Glutamatergic neuron (in vitro differentiated cells): ENCODE measurements at regions not wholly inside any gene's neighbourhood (a gene's known extent, or its start where the extent isn't known, plus 50 kb on each side); places are given as distances from the start of the nearest gene placed in this dataset.

Experiments
- DNase-seq: peaks from one replicate; pipeline ENCODE4 v3.0.0; 2022
- H3K27ac Mint-ChIP-seq: one replicate; pipeline ENCODE4 v1.8.0; 2020; ENCODE audit warnings: mild to moderate bottlenecking, mixed read lengths, inconsistent platforms; ENCODE audit not compliant: unreplicated experiment
- H3K27me3 Mint-ChIP-seq: one replicate; pipeline ENCODE4 v1.8.0; 2020; ENCODE audit warnings: mild to moderate bottlenecking, moderate library complexity, mixed read lengths, inconsistent platforms; ENCODE audit not compliant: unreplicated experiment
- H3K36me3 Mint-ChIP-seq: one replicate; pipeline ENCODE4 v1.8.0; 2020; ENCODE audit warnings: mild to moderate bottlenecking, mixed read lengths, inconsistent platforms; ENCODE audit not compliant: unreplicated experiment
- H3K4me1 Mint-ChIP-seq: one replicate; pipeline ENCODE4 v1.8.0; 2020; ENCODE audit warnings: mild to moderate bottlenecking, low read depth, mixed read lengths, inconsistent platforms; ENCODE audit not compliant: unreplicated experiment
- H3K4me3 Mint-ChIP-seq: one replicate; pipeline ENCODE4 v1.8.0; 2020; ENCODE audit warnings: mild to moderate bottlenecking, mixed read lengths, inconsistent platforms; ENCODE audit not compliant: unreplicated experiment
- H3K9me3 Mint-ChIP-seq: one replicate; pipeline ENCODE4 v1.8.0; 2020; ENCODE audit warnings: mild to moderate bottlenecking, moderate library complexity, mixed read lengths, inconsistent platforms; ENCODE audit not compliant: unreplicated experiment
- TF ChIP-seq, protein P1 (sequence below): fragments of 200-600 bp; sonication (generic); IDR thresholded peaks from one replicate; pipeline ENCODE4 v1.5.0; 2021; ENCODE audit not compliant: partially characterized antibody, unreplicated experiment

DNA sequence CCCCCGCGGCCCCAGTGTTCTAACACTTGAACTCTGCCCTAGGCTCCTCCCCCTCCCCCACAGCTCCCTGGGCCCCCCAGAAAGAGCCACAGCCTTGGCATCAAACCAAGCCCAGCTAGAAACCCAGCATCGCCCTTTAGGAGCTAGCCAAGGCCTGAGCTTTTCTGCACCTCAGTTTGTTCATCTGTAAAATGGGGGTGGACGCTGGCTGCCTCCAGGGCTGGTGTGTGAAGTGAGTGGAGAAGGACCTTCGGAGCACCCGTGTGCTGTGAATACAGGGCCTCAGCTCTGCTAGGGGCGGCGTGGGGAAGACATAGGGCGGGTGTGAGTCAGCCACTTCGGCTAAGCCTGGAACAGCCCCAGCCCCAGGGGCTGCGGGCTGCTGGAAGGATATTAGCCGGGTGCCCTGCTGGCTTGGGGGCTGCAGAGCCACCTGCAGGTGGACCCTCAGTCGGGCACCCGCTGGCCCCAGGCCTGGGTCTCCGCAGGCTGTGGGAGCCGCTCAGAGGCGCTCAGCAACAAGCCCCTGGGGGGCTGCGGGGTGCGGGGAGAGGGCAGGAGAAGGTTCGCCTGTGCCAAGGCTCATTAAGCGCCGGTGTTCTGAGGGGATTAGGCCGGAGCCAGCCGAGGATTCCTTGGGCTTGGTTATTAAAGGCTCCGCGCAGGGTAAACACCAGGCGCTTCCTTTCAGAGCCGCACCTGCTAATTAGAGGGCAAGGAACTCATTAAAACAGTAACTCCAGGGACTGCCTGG, 217.0 kb upstream of the CIBAR2 start:
- Mint-ChIP-seq H3K4me3 (no peak overlapping the region), H3K4me1 (peaks cover 24% of the 10 kb centered on the region), H3K27ac (peak overlapping the region; percentile 15), H3K27me3 (peaks cover 5% of the 10 kb centered on the region), H3K36me3 (no peaks in the 10 kb centered on the region), H3K9me3 (peaks cover 12% of the 10 kb centered on the region)
- TF ChIP-seq, protein P1, sequence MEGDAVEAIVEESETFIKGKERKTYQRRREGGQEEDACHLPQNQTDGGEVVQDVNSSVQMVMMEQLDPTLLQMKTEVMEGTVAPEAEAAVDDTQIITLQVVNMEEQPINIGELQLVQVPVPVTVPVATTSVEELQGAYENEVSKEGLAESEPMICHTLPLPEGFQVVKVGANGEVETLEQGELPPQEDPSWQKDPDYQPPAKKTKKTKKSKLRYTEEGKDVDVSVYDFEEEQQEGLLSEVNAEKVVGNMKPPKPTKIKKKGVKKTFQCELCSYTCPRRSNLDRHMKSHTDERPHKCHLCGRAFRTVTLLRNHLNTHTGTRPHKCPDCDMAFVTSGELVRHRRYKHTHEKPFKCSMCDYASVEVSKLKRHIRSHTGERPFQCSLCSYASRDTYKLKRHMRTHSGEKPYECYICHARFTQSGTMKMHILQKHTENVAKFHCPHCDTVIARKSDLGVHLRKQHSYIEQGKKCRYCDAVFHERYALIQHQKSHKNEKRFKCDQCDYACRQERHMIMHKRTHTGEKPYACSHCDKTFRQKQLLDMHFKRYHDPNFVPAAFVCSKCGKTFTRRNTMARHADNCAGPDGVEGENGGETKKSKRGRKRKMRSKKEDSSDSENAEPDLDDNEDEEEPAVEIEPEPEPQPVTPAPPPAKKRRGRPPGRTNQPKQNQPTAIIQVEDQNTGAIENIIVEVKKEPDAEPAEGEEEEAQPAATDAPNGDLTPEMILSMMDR = no peak
- no peak for DNase-seq

DNA sequence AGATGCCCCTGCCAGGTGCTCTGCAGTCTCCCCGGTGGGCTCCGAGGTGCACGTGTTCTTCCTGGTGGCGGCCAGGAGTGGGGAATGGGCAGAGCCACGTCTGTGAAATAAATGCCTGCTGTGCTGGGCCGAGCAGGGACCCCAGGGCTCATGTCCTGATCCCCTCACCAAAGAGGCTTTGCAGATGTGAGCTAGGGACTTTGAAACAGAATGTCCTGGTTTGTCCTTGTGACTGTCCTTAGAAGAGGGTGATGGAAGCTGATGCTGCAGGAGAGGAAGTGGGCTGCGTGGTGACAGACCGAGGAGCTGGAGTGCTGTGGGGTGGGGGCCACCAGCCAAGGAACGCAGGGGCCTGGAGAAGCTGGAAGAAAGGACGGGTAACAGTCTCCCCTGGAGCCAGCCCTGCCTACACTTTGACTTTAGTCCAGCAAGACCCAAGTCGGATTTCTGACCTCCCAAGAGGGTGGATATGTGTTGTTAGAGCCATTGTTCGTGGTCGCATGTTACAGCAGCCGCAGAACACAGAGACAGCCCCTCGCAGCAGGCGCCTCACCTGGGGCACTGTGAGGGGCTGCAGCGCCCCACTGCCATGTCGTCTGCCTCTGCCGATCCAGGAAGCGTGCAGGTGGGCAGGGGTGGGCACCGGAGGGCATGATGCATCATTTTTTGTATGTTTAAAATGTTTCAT, 217.9 kb upstream of the CIBAR2 start:
- TF ChIP-seq, protein P1 = no peak
- Mint-ChIP-seq H3K36me3 (no peaks in the 10 kb centered on the region), H3K9me3 (peaks cover 9% of the 10 kb centered on the region), H3K27ac (peak overlapping the region; percentile 86), H3K4me1 (peaks cover 29% of the 10 kb centered on the region), H3K27me3 (peaks cover 7% of the 10 kb centered on the region), H3K4me3 (peak overlapping the region; percentile 65)
- DNase-seq = no peak

DNA sequence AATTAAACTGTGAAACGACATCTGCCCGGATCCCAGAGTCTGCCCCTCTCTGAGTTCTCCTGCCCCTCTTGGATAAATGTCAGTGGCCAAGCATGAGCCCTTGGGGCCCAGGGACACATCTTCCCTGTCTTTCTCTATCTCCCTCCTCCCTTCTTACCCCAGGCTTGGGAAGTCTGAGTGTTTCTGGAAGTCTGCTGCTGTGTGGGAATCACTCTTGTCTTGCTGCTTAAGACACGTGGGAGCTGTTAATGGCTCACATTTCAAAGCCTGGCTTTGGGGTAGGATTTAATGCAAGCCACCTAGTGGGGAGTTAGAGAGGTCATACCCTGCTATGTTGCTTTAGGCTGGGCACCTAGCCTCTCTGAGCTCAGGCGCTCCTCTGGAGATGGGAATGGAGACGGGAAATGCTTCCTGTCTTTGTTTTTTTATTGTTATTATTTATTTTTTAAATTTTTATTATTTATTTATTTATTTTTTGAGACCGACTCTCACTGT, 218.5 kb upstream of the CIBAR2 start:
- Mint-ChIP-seq H3K27me3 (peaks cover 7% of the 10 kb centered on the region), H3K9me3 (peaks cover 9% of the 10 kb centered on the region), H3K4me3 (peak overlapping the region; percentile 71), H3K36me3 (no peaks in the 10 kb centered on the region), H3K27ac (peak overlapping the region; percentile 90), H3K4me1 (peaks cover 33% of the 10 kb centered on the region)
- no peak for DNase-seq
- TF ChIP-seq, protein P1 = peak; percentile 71

DNA sequence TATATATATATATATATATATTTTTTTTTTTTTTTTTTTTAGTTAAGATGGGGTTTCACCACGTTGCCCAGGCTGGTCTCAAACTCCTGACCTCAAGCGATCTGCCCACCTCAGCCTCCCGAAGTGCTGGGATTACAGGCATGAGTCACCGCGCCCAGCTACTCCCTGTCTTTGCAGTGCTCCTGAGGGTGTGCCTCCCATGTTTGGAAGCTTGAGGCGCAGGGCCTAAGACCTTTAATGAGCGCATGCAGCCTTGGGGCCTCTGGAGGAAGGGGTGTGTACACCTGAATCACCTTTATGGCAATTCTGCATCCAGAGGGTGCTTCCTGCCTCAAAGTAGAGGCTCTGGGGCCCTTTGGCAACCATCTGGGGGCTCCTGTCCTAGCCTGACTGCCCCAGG, 219.4 kb upstream of the CIBAR2 start:
- H3K27me3 Mint-ChIP-seq = peaks cover 10% of the 10 kb centered on the region

More for the DNA sequence above, 219.4 kb upstream of the CIBAR2 start:
- TF ChIP-seq, protein P1 = no peak
- Mint-ChIP-seq H3K4me1 (peaks cover 33% of the 10 kb centered on the region), H3K4me3 (no peak overlapping the region), H3K27ac (no peak overlapping the region), H3K36me3 (no peaks in the 10 kb centered on the region), H3K9me3 (peaks cover 9% of the 10 kb centered on the region)
- DNase-seq = no peak
